NB4 (cell line): ENCODE measurements at regions not wholly inside any gene's neighbourhood (a gene's known extent, or its start where the extent isn't known, plus 50 kb on each side); places are given as distances from the start of the nearest gene placed in this dataset.

Source experiments
- DNase-seq: peaks from one replicate; pipeline ENCODE4 v3.0.0; 2010; ENCODE audit warnings: low read depth
- H3K4me3 ChIP-seq: one replicate; pipeline ENCODE4 v1.5.1; 2011; ENCODE audit warnings: mild to moderate bottlenecking, low read depth, low read length, moderate library complexity
- MAX ChIP-seq: IDR thresholded peaks from 2 replicates; pipeline ENCODE4 v1.6.1; 2011; ENCODE audit warnings: low read depth, low read length
- MYC ChIP-seq: IDR thresholded peaks from 2 replicates; pipeline ENCODE4 v1.6.1; 2011; ENCODE audit warnings: low read depth, low read length
- POLR2A ChIP-seq: IDR thresholded peaks from 2 replicates; pipeline ENCODE4 v1.6.1; 2011; ENCODE audit warnings: mild to moderate bottlenecking; ENCODE audit not compliant: insufficient read length; ENCODE audit errors: extremely low read depth
- TF ChIP-seq, protein P1 (sequence below): IDR thresholded peaks from one replicate; pipeline ENCODE4 v1.5.1; 2012; ENCODE audit warnings: low read depth, low read length

GRCh38 chr12:123096182-123096581 is 54.7 kb downstream of the PITPNM2 start:
- no peak overlapping the region for H3K4me3 ChIP-seq
- TF ChIP-seq POLR2A = no peak
- TF ChIP-seq MAX = no peak
- TF ChIP-seq, protein P1, sequence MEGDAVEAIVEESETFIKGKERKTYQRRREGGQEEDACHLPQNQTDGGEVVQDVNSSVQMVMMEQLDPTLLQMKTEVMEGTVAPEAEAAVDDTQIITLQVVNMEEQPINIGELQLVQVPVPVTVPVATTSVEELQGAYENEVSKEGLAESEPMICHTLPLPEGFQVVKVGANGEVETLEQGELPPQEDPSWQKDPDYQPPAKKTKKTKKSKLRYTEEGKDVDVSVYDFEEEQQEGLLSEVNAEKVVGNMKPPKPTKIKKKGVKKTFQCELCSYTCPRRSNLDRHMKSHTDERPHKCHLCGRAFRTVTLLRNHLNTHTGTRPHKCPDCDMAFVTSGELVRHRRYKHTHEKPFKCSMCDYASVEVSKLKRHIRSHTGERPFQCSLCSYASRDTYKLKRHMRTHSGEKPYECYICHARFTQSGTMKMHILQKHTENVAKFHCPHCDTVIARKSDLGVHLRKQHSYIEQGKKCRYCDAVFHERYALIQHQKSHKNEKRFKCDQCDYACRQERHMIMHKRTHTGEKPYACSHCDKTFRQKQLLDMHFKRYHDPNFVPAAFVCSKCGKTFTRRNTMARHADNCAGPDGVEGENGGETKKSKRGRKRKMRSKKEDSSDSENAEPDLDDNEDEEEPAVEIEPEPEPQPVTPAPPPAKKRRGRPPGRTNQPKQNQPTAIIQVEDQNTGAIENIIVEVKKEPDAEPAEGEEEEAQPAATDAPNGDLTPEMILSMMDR = no peak
- TF ChIP-seq MYC = no peak
- DNase-seq = peak; percentile 42

DNA sequence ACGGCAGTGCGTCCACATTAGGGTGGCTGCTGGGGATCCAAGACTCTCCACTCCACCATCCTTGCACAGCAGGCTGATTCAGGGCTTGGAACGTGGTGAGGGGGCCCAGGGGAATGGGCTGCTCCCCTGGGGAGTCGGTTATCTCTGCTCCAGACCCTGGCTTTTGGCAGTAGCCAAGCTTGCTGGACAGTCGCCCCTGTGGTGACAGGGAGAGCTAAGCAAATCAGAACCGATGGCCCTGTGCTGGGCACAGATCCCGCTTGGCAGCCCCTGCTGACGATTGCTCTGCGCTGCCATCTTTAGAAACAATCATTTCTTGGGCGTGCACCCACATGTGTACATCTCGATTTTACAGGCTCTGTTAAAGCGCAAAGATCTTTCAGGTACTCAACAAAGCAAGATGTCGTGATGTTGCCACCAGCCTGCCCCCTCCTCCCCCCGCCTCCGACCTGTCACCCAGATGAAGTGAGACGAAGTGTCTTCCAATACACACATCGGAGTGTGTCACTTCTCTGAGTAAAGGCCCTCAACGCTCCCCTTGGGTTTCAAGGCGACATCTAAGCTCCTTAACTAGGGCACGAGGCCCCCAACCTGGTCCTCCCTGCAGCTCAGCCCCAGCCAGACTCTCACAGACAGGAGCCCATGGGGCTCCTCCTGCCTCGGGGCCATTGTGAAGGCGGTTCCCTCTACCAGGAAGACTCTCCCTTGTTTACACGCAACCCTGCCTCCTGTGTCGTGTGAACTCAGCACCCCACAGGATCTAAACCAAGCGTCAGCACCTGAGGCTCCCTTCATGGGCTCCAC is 55.6 kb downstream of the PITPNM2 start:
- no peak for DNase-seq
- H3K4me3 ChIP-seq = no peak overlapping the region
- TF ChIP-seq, protein P1 = no peak
- TF ChIP-seq MAX = no peak
- TF ChIP-seq MYC = no peak
- no peak for TF ChIP-seq POLR2A

DNA sequence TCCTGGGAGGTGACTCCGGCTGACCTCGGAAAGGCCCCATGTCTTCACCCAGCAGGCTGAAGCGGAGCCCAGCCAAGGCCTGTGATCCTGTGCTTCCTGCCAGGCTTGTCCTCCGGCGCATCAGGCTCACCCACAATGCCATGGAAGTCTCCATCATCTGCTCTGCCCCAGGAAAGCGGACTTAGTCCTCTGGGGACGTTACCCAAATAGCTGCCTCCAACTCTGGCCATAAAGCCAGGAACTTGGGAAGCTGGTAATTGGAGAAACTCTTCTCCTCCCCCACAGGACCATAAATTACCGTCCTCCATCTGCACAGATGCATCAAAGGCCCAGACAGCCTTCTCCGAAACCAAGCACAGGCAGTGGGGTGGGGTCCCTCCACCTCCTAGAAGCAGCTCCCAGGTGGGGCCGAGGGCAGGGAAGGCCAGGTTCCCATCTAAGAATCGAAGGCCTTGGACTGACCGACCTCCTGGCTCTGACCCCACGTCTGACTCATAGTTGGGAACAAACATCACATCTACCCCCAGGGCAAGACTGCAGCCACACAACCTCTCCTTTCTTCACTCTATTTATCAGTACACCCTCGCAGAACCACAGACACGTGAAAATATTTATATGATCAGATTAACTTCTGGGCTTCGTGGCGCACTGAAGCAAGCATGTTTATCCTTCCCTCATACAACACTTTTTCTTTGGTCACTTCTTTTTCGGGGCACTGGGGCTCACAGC is 56.4 kb downstream of the PITPNM2 start:
- no peak for DNase-seq
- H3K4me3 ChIP-seq = no peak overlapping the region
- no peak for TF ChIP-seq MAX
- no peak for TF ChIP-seq POLR2A
- TF ChIP-seq MYC = no peak
- TF ChIP-seq, protein P1 = no peak

DNA sequence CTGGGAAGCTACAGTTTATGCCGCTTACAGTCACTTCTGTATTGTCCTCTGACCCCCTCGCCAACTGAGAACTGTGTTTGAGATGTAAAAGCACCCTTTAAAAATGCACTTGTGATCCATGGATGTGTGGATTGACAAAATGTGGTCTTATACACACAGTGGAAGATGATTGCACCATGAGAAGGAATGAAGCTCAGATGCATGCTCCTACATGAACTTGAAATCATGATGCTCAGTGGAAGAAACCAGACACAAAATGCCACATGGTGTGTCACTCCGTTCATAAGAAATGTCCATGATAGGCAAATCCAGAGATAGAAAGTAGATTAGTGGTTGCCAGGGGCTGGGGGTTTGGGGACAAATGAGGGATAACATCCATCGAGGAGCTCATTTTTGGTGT is 58.0 kb downstream of the PITPNM2 start:
- TF ChIP-seq, protein P1 = no peak
- TF ChIP-seq POLR2A = no peak
- TF ChIP-seq MYC = no peak
- no peak overlapping the region for H3K4me3 ChIP-seq
- no peak for DNase-seq

DNA sequence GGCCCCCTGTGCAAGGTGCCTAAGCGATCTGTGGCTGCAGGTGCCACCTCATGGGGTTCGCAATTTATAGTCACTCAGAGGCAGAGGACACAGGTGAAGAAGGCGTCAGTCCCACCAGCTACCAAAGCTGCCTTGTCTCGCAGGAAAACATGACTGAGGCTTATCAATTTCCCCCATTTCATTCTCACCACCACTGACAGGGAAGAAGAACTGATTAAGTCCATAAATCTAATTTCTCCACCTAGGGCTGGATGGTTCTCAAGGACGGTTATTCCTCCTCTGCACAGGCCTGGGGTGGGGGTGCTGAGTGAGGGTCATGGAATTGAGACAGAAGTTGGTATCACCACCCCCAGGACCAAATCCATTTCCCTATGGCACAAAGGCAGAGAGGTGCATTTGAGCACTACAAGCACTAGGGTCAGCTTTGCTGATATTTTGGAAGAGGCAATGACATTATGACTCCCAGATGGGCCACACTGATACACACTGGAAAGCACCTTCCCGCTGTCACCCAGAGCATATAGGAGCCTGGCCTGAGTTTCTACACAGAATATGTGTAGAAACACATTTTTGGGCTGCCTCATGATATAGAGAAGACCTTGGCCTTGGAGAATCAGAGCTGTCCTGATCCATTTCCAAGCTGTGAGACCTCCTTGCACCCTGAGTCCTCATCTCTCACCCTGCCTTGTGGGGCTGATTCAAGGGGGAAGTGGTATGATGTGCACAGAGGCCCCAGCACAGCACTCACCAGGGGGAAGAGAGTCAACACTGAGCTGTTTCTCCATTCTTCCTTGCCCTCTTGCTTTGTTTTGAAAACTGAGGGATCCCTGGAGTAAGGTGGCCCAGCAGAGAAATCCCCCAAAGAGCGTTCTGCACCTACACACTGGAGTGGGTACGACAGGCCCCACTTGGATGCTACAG is 59.4 kb downstream of the PITPNM2 start:
- H3K4me3 ChIP-seq = no peak overlapping the region
- peak; percentile 79 for DNase-seq
- TF ChIP-seq POLR2A = no peak
- TF ChIP-seq, protein P1 = no peak
- no peak for TF ChIP-seq MAX
- TF ChIP-seq MYC = no peak
